ENCODE measurements at regions not wholly inside any gene's neighbourhood (a gene's known extent, or its start where the extent isn't known, plus 50 kb on each side); places are given as distances from the start of the nearest gene placed in this dataset.

- POLR2A ChIA-PET, result no interaction called here
- RAD21 ChIA-PET (ENCODE audit: unreplicated experiment), result no interaction called here
- no peak for FAIRE-seq
- Histone ChIP-seq H4K20me1 (ENCODE audit: control insufficient read depth, insufficient read depth) (no peaks in the 10 kb centered on the region), H3K36me3 (ENCODE audit: control insufficient read depth in 2 of 2, insufficient read depth in 2 of 2, low read length in 1 of 2) (no peaks in the 10 kb centered on the region), H3K9me3 (replicated peaks; ENCODE audit: control insufficient read depth, insufficient read depth, low read length) (no peaks in the 10 kb centered on the region), H3K4me3 (no peak overlapping the region), H3K4me1 (ENCODE audit: control insufficient read depth, insufficient read depth, low read length) (no peaks in the 10 kb centered on the region), H3K4me2 (ENCODE audit: control insufficient read depth, insufficient read depth) (no peak overlapping the region), H3K27ac (ENCODE audit: control insufficient read depth, insufficient read depth) (no peak overlapping the region), H3K27me3 (replicated peaks in 1 of 2; ENCODE audit: control insufficient read depth in 2 of 2, insufficient read depth in 2 of 2, low read length in 1 of 2) (no peaks in the 10 kb centered on the region), H3K9ac (ENCODE audit: control insufficient read depth, insufficient read depth, low read length) (no peak overlapping the region), H2AFZ (ENCODE audit: control insufficient read depth, low read depth, low read length) (no peak overlapping the region), H3K79me2 (ENCODE audit: control insufficient read depth, insufficient read depth, low read length) (no peaks in the 10 kb centered on the region)
- CTCF ChIA-PET, result no interaction called here
- TF ChIP-seq KAT2A (conservative IDR thresholded peaks at IDR 0.05; ENCODE audit: control insufficient read depth, low read depth, low read length), result no peak
- no peak for TF ChIP-seq CUX1 (IDR thresholded peaks at IDR 0.05; ENCODE audit: insufficient replicate concordance, low read depth, low read length)
- no peak for TF ChIP-seq KLF5 (IDR thresholded peaks at IDR 0.05; ENCODE audit: partially characterized antibody)
- no peak for TF ChIP-seq STAT3 (IDR thresholded peaks at IDR 0.05; ENCODE audit: low read depth, low read length)
- TF ChIP-seq USF1 (IDR thresholded peaks at IDR 0.05; ENCODE audit: borderline replicate concordance, extremely low read length, insufficient read depth, low read depth, low read length), result no peak
- TF ChIP-seq RAD51 (IDR thresholded peaks at IDR 0.05), result no peak
- no peak for ATAC-seq
- SMC1A ChIA-PET (ENCODE audit: uncharacterized antibody, unreplicated experiment), result no interaction called here
- in situ Hi-C loops (cut with MboI), result no loop called here
- no TSS peak for BruUV-seq (replicated peaks)
- 17% methylated on average over 3 of the region's 3 CpGs for WGBS (ENCODE audit: insufficient coverage, insufficient replicate concordance, low lambda C conversion rate, missing lambda C conversion rate)
- DNase-seq (ENCODE audit: low read depth, low spot score), result no peak
- intact Hi-C loops (cut with micrococcal nuclease; ENCODE audit: unreplicated experiment), result no loop called here
Observed at GRCh38 chr12:126811391-126811790, 1455.6 kb upstream of the TMEM132C start.
